ENCODE measurements at regions not wholly inside any gene's neighbourhood (a gene's known extent, or its start where the extent isn't known, plus 50 kb on each side); places are given as distances from the start of the nearest gene placed in this dataset.

GRCh38 chr20:22207280-22207679 lies 377.1 kb downstream of the FOXA2 start:
- no peak for DNase-seq (ENCODE audit: low read depth)
- TF ChIP-seq, protein P1, sequence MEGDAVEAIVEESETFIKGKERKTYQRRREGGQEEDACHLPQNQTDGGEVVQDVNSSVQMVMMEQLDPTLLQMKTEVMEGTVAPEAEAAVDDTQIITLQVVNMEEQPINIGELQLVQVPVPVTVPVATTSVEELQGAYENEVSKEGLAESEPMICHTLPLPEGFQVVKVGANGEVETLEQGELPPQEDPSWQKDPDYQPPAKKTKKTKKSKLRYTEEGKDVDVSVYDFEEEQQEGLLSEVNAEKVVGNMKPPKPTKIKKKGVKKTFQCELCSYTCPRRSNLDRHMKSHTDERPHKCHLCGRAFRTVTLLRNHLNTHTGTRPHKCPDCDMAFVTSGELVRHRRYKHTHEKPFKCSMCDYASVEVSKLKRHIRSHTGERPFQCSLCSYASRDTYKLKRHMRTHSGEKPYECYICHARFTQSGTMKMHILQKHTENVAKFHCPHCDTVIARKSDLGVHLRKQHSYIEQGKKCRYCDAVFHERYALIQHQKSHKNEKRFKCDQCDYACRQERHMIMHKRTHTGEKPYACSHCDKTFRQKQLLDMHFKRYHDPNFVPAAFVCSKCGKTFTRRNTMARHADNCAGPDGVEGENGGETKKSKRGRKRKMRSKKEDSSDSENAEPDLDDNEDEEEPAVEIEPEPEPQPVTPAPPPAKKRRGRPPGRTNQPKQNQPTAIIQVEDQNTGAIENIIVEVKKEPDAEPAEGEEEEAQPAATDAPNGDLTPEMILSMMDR (conservative IDR thresholded peaks at IDR 0.05; ENCODE audit: low read depth, low read length): no peak

DNA sequence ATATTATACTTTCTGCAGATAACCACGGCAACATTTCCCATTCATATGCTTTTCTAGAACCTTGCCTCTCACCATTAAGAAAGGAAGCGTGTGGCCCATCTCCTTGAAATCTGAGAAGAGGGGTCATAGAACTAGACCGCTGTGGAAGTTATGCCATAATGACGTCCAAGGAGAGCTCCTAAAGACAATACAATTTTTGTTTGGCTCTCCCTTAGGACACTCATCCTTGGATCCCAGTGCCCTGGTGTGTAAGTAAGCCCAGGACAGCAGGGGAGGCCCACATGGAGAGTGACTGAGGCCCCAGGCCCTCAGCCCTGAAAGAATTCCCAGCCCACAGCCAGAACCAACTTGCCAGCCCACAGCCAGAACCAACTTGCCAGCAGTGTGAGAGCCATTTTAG lies 379.6 kb downstream of the FOXA2 start:
- H3K4me3 ChIP-seq (ENCODE audit: low read length): no peak overlapping the region
- TF ChIP-seq, protein P1 (conservative IDR thresholded peaks at IDR 0.05; ENCODE audit: low read depth, low read length): no peak
- DNase-seq (ENCODE audit: low read depth): no peak

More at GRCh38 chr20:22207280-22207679, 377.1 kb downstream of the FOXA2 start:
- H3K4me3 ChIP-seq (ENCODE audit: low read length): no peak overlapping the region

GRCh38 chr20:22182148-22182547 lies 402.2 kb downstream of the FOXA2 start:
- no peak overlapping the region for H3K4me3 ChIP-seq (ENCODE audit: low read length)
- TF ChIP-seq, protein P1 (conservative IDR thresholded peaks at IDR 0.05; ENCODE audit: low read depth, low read length): no peak
- DNase-seq (ENCODE audit: low read depth): no peak

- TF ChIP-seq, protein P1 (conservative IDR thresholded peaks at IDR 0.05; ENCODE audit: low read depth, low read length): no peak
- H3K4me3 ChIP-seq (ENCODE audit: low read length): no peak overlapping the region
- DNase-seq (ENCODE audit: low read depth): no peak
Observed at GRCh38 chr20:22180244-22180643, 404.1 kb downstream of the FOXA2 start.

DNA sequence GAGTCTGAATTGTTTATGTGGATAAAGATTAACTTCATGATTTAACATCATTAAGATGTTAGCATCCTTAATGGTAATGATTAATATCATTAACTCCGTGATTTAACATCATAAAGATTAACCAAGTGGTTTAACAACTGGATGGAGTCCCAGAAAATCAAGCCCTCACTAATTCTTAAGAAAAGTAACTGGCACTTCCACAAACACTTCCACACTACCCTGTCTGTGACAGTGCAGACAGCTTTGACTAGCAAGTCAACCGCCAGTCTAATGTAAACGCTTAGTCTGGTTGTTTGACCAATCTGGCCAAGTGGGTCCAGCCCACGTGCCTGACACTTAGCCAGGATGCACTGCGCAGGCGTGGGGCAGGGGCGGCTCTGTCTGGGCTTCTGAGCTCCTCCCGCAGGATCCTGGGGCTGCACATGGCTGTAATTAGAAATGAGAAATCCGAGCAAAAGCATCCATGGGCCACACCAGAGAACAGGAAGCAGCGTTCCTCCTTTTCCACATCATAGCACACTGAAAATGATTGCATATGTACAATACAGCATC lies 424.2 kb downstream of the FOXA2 start:
- no peak for DNase-seq (ENCODE audit: low read depth)
- H3K4me3 ChIP-seq (ENCODE audit: low read length): no peak overlapping the region
- TF ChIP-seq, protein P1 (conservative IDR thresholded peaks at IDR 0.05; ENCODE audit: low read depth, low read length): no peak

- no peak for DNase-seq (ENCODE audit: low read depth)
- no peak overlapping the region for H3K4me3 ChIP-seq (ENCODE audit: low read length)
- TF ChIP-seq, protein P1 (conservative IDR thresholded peaks at IDR 0.05; ENCODE audit: low read depth, low read length): no peak
Observed at GRCh38 chr20:22159276-22159675, 425.1 kb downstream of the FOXA2 start.

DNA sequence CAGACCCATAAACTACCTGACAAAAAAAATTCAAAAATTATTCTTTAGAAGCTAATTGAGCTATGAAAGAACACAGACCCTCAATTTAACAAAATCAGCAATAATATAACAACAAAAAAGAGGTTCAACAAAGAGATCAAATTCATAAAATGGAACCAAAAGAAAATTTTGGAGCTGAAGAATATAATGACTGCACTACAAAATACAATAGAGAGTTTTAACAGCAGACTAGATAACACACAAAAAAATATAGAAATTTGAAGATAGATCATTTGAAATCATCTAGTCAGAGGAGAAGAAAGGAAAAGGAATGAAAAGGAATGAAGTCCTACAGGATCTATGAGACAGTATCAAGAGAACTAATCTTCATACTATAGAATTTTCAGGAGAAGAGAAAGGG lies 422.1 kb downstream of the PAX1 start:
- no peak overlapping the region for H3K4me3 ChIP-seq (ENCODE audit: low read length)
- TF ChIP-seq, protein P1 (conservative IDR thresholded peaks at IDR 0.05; ENCODE audit: low read depth, low read length): no peak
- no peak for DNase-seq (ENCODE audit: low read depth)
